Panc1 (cell line): ENCODE measurements at regions not wholly inside any gene's neighbourhood (a gene's known extent, or its start where the extent isn't known, plus 50 kb on each side); places are given as distances from the start of the nearest gene placed in this dataset.

Experiments used
- ATAC-seq: fragments of 200-7000 bp; cut with Tn5 transposase; 2 replicates; pipeline ENCODE4 v1.9.1; 2020; ENCODE audit warnings: mild to moderate bottlenecking, moderate library complexity
- BruUV-seq: library from RNA; stranded (reverse); fragments of 400-500 nt; replicated peaks from 2 replicates; lab custom pipeline; 2021; lab: Mats Ljungman, UMichigan
- CTCF ChIA-PET: fragments of 300-600 bp; sonication (Branson Sonifier 250); formaldehyde crosslinking; loops from one replicate; lab custom pipeline; 2022; ENCODE audit warnings: antibody characterized with exemption; lab: Charles Lee
- POLR2A ChIA-PET: fragments of 300-600 bp; sonication (Branson Sonifier 250); formaldehyde crosslinking; loops from one replicate; lab custom pipeline; 2022; ENCODE audit warnings: antibody characterized with exemption; lab: Charles Lee
- DNase-seq: peaks from one replicate; pipeline ENCODE4 v3.0.0-alpha.2; 2010; ENCODE audit warnings: low read depth, low spot score
- H3K27ac ChIP-seq: 2 replicates; pipeline ENCODE4 v1.5.1; 2011; ENCODE audit warnings: mild to moderate bottlenecking, low read length, inconsistent platforms
- H3K27me3 ChIP-seq: fragments of 200-500 bp; sonication (Bioruptor generic); 2 replicates; pipeline ENCODE4 v1.6.0; 2014; ENCODE audit warnings: low read length, inconsistent platforms; ENCODE audit not compliant: control insufficient read depth, insufficient read depth
- H3K36me3 ChIP-seq: fragments of 200-500 bp; sonication (Bioruptor generic); 2 replicates; pipeline ENCODE4 v1.5.1; 2014; ENCODE audit warnings: inconsistent platforms, mild to moderate bottlenecking, low read length, moderate library complexity; ENCODE audit not compliant: control insufficient read depth, insufficient read depth
- H3K4me1 ChIP-seq: 2 replicates; pipeline ENCODE4 v1.5.1; 2011; ENCODE audit warnings: inconsistent platforms, mild to moderate bottlenecking, low read length, moderate library complexity; ENCODE audit not compliant: control insufficient read depth, insufficient read depth
- H3K4me3 ChIP-seq, 2 experiments: 2 replicates each; pipeline ENCODE4 v1.5.1; 2011 to 2012; ENCODE audit warnings: low read depth in 2 of 2, low read length in 2 of 2, mild to moderate bottlenecking in 2 of 2, inconsistent platforms in 1 of 2, moderate library complexity in 1 of 2
- H3K9me3 ChIP-seq: fragments of 200-500 bp; sonication (Bioruptor generic); 2 replicates; pipeline ENCODE4 v1.5.1; 2014; ENCODE audit warnings: low read depth, mild to moderate bottlenecking, inconsistent platforms, low read length, moderate library complexity; ENCODE audit not compliant: control insufficient read depth, insufficient read depth
- POLR2AphosphoS5 ChIP-seq: IDR thresholded peaks from 2 replicates; pipeline ENCODE4 v1.6.1; 2012; ENCODE audit warnings: mild to moderate bottlenecking, low read depth, low read length, moderate library complexity
- SIN3A ChIP-seq: IDR thresholded peaks from 2 replicates; pipeline ENCODE4 v1.6.1; 2012; ENCODE audit warnings: low read depth, mild to moderate bottlenecking, low read length, moderate library complexity, borderline replicate concordance; ENCODE audit not compliant: insufficient read depth
- TCF7L2 ChIP-seq: IDR thresholded peaks from 2 replicates; pipeline ENCODE4 v1.6.1; 2011; ENCODE audit warnings: mild to moderate bottlenecking, low read depth, low read length, inconsistent platforms
- in situ Hi-C: cut with HindIII; loops from 2 replicates; pipeline ENCODE4 v1.10.0; 2016; ENCODE audit warnings: low sequenced_read_pairs, low pct_unique_long_range_greater_than_20kb
- intact Hi-C: fragments of 100-400 bp; cut with micrococcal nuclease; formaldehyde crosslinking; loops from one replicate; pipeline ENCODE4 v1.10.0; 2022; ENCODE audit not compliant: unreplicated experiment
- TF ChIP-seq, protein P1 (sequence below): fragments of 450-650 bp; IDR thresholded peaks from 2 replicates; pipeline ENCODE4 v1.5.1; 2017; ENCODE audit warnings: mild to moderate bottlenecking
- TF ChIP-seq, protein P2 (sequence below), 2 experiments: IDR thresholded peaks; 2 replicates each; pipeline ENCODE4 v1.6.1; 2011 to 2012; ENCODE audit warnings: low read depth in 2 of 2, control low read depth in 1 of 2, low read length in 1 of 2, mild to moderate bottlenecking in 1 of 2, moderate library complexity in 1 of 2; ENCODE audit not compliant: insufficient read depth in 1 of 2

DNA sequence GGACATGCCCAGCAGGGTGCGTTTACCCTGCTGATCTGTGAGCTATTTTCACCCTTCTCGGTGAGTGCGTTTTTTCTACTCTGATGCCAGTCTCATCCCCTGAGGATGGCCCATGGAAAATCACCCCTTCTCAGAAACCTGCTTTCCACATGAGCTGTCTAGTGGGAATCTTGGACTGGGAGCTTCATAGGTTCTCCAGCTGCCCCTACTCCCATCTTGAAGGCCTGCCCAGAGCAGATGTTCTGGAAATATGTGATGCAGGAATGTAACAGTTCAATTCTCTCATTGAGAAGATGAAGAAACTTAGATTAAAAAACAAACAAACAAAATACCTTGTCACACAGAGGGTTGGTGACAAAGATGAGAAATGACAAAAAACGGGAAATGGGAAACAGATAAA is 146.9 kb upstream of the RAB11FIP2 start:
- no peak for DNase-seq
- intact Hi-C loops (no loop called here), in situ Hi-C loops (no loop called here)
- Histone ChIP-seq H3K4me3 (no peak overlapping the region), H3K27me3 (0 out of 2 replicates have a peak, but pooled peaks cover 4% of the 10 kb centered on the region), H3K4me1 (no peaks in the 10 kb centered on the region), H3K27ac (no peak overlapping the region), H3K36me3 (no peaks in the 10 kb centered on the region), H3K9me3 (no peaks in the 10 kb centered on the region)
- no peak for ATAC-seq
- POLR2A ChIA-PET: no interaction called here
- CTCF ChIA-PET: no interaction called here
- BruUV-seq: no TSS peak
- no peak for TF ChIP-seq SIN3A
- TF ChIP-seq, protein P1, sequence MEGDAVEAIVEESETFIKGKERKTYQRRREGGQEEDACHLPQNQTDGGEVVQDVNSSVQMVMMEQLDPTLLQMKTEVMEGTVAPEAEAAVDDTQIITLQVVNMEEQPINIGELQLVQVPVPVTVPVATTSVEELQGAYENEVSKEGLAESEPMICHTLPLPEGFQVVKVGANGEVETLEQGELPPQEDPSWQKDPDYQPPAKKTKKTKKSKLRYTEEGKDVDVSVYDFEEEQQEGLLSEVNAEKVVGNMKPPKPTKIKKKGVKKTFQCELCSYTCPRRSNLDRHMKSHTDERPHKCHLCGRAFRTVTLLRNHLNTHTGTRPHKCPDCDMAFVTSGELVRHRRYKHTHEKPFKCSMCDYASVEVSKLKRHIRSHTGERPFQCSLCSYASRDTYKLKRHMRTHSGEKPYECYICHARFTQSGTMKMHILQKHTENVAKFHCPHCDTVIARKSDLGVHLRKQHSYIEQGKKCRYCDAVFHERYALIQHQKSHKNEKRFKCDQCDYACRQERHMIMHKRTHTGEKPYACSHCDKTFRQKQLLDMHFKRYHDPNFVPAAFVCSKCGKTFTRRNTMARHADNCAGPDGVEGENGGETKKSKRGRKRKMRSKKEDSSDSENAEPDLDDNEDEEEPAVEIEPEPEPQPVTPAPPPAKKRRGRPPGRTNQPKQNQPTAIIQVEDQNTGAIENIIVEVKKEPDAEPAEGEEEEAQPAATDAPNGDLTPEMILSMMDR: no peak
- TF ChIP-seq POLR2AphosphoS5: no peak
- TF ChIP-seq, protein P2, sequence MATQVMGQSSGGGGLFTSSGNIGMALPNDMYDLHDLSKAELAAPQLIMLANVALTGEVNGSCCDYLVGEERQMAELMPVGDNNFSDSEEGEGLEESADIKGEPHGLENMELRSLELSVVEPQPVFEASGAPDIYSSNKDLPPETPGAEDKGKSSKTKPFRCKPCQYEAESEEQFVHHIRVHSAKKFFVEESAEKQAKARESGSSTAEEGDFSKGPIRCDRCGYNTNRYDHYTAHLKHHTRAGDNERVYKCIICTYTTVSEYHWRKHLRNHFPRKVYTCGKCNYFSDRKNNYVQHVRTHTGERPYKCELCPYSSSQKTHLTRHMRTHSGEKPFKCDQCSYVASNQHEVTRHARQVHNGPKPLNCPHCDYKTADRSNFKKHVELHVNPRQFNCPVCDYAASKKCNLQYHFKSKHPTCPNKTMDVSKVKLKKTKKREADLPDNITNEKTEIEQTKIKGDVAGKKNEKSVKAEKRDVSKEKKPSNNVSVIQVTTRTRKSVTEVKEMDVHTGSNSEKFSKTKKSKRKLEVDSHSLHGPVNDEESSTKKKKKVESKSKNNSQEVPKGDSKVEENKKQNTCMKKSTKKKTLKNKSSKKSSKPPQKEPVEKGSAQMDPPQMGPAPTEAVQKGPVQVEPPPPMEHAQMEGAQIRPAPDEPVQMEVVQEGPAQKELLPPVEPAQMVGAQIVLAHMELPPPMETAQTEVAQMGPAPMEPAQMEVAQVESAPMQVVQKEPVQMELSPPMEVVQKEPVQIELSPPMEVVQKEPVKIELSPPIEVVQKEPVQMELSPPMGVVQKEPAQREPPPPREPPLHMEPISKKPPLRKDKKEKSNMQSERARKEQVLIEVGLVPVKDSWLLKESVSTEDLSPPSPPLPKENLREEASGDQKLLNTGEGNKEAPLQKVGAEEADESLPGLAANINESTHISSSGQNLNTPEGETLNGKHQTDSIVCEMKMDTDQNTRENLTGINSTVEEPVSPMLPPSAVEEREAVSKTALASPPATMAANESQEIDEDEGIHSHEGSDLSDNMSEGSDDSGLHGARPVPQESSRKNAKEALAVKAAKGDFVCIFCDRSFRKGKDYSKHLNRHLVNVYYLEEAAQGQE (IDR thresholded peaks at IDR 0.05; ENCODE audit: insufficient read depth in 1 of 2, low read depth in 2 of 2, low read length in 1 of 2): no peak
- no peak for TF ChIP-seq TCF7L2

DNA sequence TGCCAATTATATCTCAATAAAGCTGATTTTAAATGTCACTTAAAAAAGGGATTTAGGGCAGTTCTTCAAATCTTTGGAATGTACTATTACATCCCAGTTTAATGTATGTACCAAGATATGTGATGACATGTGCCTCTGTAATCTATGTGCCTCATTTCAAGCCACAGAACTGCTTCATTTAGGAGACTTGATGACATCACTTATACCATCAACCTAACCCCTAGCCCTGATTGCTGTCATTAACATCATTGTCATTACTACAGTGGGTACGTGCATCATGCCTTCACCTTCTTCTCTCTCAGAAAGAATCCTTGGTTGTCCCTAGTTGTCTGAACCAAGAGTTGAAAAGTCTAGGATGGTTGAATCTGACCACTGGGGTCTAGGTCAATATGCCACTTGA is 134.3 kb upstream of the RAB11FIP2 start:
- Histone ChIP-seq H3K36me3 (no peaks in the 10 kb centered on the region), H3K27me3 (peaks cover 6% of the 10 kb centered on the region), H3K4me3 (no peak overlapping the region), H3K27ac (no peak overlapping the region), H3K4me1 (no peaks in the 10 kb centered on the region), H3K9me3 (no peaks in the 10 kb centered on the region)
- CTCF ChIA-PET: no interaction called here
- in situ Hi-C loops (no loop called here), intact Hi-C loops (no loop called here)
- BruUV-seq: no TSS peak
- no peak for TF ChIP-seq SIN3A
- TF ChIP-seq, protein P1: no peak
- no peak for TF ChIP-seq TCF7L2
- TF ChIP-seq, protein P2 (IDR thresholded peaks at IDR 0.05; ENCODE audit: insufficient read depth in 1 of 2, low read depth in 2 of 2, low read length in 1 of 2): no peak
- TF ChIP-seq POLR2AphosphoS5: no peak
- ATAC-seq: no peak
- POLR2A ChIA-PET: no interaction called here
- DNase-seq: no peak
